Activated CD4-positive, alpha-beta memory T cell treated with anti-CD3 and anti-CD28 coated beads, Interleukin-2, amount 10 ng/mL, durations not matched to agents 7 days and 5 days (primary cell): ENCODE measurements at regions not wholly inside any gene's neighbourhood (a gene's known extent, or its start where the extent isn't known, plus 50 kb on each side); places are given as distances from the start of the nearest gene placed in this dataset.
"Not testable (repeated sequence)": the region's sequence is repeated elsewhere in the genome, so short reads cannot be mapped to it uniquely, and the experiment has no call there.

Experiments used
- CTCF ChIA-PET: fragments of 350-600 bp; sonication (Branson Sonifier 250); formaldehyde crosslinking; loops from one replicate; lab custom pipeline; 2021; ENCODE audit warnings: antibody characterized with exemption, inconsistent platforms; lab: Charles Lee
- POLR2A ChIA-PET: fragments of 350-600 bp; sonication (Branson Sonifier 250); formaldehyde crosslinking; loops from one replicate; lab custom pipeline; 2021; ENCODE audit warnings: antibody characterized with exemption; lab: Charles Lee
- DNase-seq: peaks from one replicate; pipeline ENCODE4 v3.0.0-alpha.2; 2020
- H3K27ac Mint-ChIP-seq: one replicate; pipeline ENCODE4 v1.8.0; 2021; ENCODE audit warnings: mild to moderate bottlenecking, mixed read lengths
- H3K27me3 Mint-ChIP-seq: one replicate; pipeline ENCODE4 v1.8.0; 2021; ENCODE audit warnings: mixed read lengths
- H3K36me3 Mint-ChIP-seq: one replicate; pipeline ENCODE4 v1.8.0; 2021; ENCODE audit warnings: low read depth, mixed read lengths
- H3K4me1 Mint-ChIP-seq: one replicate; pipeline ENCODE4 v1.8.0; 2021; ENCODE audit warnings: mixed read lengths
- H3K4me3 Mint-ChIP-seq: one replicate; pipeline ENCODE4 v1.8.0; 2021; ENCODE audit warnings: mild to moderate bottlenecking, mixed read lengths
- H3K9me3 Mint-ChIP-seq: one replicate; pipeline ENCODE4 v1.8.0; 2021; ENCODE audit warnings: mixed read lengths

DNA sequence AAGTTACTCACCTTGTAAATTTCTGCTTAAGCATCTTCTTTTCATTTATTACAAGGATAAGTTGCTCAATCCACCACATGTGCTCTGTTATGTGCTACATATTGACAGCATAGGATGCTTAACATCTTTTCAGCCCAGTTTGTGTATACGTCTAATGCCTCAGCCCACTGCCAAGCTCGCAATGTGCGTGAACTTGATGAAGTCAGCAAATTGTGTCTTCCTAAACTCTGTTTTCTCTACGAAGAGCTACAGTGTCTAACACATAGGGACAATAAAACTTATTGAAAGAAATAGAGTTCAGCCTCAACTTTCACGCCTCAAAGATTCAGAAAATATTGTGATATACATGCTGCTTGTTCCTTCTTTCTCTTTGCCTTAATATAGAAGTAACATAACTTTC is 500.0 kb downstream of the TFAP2B start:
- H3K4me3 Mint-ChIP-seq = no peak overlapping the region
- no peak for DNase-seq
- H3K27ac Mint-ChIP-seq = no peak overlapping the region
- H3K36me3 Mint-ChIP-seq = no peaks in the 10 kb centered on the region
- CTCF ChIA-PET = no interaction called here
- POLR2A ChIA-PET = no interaction called here
- H3K9me3 Mint-ChIP-seq = peaks cover 3% of the 10 kb centered on the region
- H3K27me3 Mint-ChIP-seq = no peaks in the 10 kb centered on the region
- H3K4me1 Mint-ChIP-seq = no peaks in the 10 kb centered on the region

DNA sequence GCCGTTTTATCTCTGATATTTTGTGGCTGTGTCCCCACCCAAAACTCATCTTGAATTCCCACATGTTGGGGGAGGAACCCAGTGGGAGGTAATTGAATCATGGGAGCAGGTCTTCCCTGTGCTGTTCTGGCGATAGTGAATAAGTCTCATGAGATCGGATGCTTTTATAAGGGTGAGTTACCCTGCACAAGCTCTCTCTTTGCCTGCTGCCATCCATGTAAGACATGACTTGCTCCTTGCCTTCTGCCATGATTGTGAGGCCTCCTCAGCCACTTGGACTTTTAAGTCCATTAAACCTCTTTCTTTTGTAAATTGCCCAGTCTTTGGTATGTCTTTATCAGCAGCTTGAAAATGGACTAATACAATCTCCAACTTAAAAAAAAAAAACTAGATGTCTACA is 502.8 kb downstream of the TFAP2B start:
- CTCF ChIA-PET, H3K9me3 Mint-ChIP-seq, H3K27ac Mint-ChIP-seq, H3K27me3 Mint-ChIP-seq, DNase-seq, H3K36me3 Mint-ChIP-seq, POLR2A ChIA-PET, H3K4me1 Mint-ChIP-seq, H3K4me3 Mint-ChIP-seq: not testable (repeated sequence)

DNA sequence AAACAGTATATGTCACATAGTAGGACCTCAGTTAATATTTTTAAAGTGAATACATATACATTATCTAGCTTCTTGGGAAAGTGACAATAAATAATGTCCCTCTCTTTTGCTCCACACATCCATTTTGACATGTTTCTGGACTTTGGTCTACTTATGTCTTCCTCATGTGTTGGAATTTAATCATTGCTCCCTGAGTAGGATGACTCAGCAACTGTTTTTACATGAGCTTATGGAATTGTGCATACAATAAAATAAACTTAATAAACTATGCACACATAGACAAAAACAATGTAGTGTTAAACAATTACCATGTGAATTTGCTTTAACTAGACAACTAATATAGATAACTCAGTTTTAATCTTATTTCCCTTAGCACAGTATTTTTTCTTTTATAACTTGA is 503.8 kb downstream of the TFAP2B start:
- no peaks in the 10 kb centered on the region for H3K36me3 Mint-ChIP-seq
- CTCF ChIA-PET = no interaction called here
- H3K4me3 Mint-ChIP-seq = no peak overlapping the region
- POLR2A ChIA-PET = no interaction called here
- H3K27me3 Mint-ChIP-seq = no peaks in the 10 kb centered on the region
- no peak overlapping the region for H3K27ac Mint-ChIP-seq
- H3K9me3 Mint-ChIP-seq = peaks cover 3% of the 10 kb centered on the region
- H3K4me1 Mint-ChIP-seq = no peaks in the 10 kb centered on the region
- no peak for DNase-seq

DNA sequence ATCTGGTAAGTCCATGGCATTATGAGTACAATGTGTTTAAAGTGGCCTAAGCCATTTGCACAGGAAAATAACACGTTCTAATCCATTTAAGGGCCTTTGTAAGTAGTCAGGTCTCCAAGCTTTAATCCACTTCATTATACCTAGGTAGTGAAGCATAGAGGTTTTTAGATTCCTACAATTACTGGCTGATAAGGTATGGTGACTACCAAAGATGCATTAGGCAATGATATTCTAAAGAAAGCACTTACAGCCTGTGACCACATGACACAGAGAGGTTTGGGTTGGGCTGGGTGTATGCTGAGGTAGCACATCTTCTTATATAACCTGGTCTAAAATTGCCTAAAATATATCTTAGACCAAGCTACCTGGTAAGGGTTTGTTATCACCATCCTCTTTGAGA is 504.4 kb downstream of the TFAP2B start:
- no peak for DNase-seq
- ChIA-PET CTCF (no interaction called here), POLR2A (no interaction called here)
- no peak overlapping the region for H3K4me3 Mint-ChIP-seq
- no peak overlapping the region for H3K27ac Mint-ChIP-seq
- peaks cover 3% of the 10 kb centered on the region for H3K9me3 Mint-ChIP-seq
- no peaks in the 10 kb centered on the region for H3K4me1 Mint-ChIP-seq
- no peaks in the 10 kb centered on the region for H3K27me3 Mint-ChIP-seq
- H3K36me3 Mint-ChIP-seq = no peaks in the 10 kb centered on the region

DNA sequence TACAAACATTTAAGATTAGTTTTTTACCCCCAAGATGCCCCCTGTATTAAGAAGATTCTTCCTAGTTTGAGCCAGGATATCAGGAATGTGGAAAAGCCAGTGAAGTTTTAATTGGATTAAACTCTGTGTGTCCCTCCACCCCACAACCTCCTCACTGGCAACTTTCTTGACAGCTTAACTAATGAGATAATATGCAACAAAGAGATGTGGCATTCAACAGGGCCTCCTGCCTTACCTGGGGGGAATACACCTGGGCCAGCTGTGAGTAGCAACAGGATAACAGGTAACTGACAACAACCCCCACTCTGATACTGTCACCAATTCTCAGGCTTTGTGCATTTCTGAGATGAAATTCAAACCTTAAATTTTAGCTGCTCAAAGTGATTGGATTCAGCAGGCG is 512.3 kb downstream of the TFAP2B start:
- no peak for DNase-seq
- Mint-ChIP-seq H3K4me1 (no peaks in the 10 kb centered on the region), H3K36me3 (no peaks in the 10 kb centered on the region), H3K4me3 (no peak overlapping the region), H3K9me3 (peaks cover 5% of the 10 kb centered on the region), H3K27ac (no peak overlapping the region), H3K27me3 (no peaks in the 10 kb centered on the region)
- POLR2A ChIA-PET = no interaction called here
- CTCF ChIA-PET = no interaction called here

DNA sequence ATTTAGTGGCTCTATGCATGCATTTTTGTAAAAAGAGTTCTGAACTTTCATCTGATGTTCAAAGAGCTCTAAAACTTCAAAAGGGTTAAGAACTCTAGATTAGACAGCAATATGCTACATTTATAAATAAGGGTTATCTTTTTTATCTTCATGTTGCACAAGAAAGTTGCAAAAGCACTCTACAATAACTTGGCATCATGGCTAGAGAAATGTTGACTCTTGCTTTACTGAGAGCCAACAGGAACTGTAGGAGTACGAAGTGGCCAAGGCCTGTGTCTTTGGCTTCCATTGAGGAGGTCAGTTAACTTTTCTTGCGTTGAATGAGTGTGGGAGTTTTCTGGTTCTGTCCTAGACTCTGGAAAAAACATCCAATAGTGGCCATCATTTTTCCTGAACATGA is 516.9 kb downstream of the TFAP2B start:
- ChIA-PET POLR2A (no interaction called here), CTCF (no interaction called here)
- Mint-ChIP-seq H3K9me3 (peaks cover 5% of the 10 kb centered on the region), H3K27ac (no peak overlapping the region), H3K4me1 (no peaks in the 10 kb centered on the region), H3K4me3 (no peak overlapping the region), H3K36me3 (no peaks in the 10 kb centered on the region), H3K27me3 (no peaks in the 10 kb centered on the region)
- DNase-seq = no peak

DNA sequence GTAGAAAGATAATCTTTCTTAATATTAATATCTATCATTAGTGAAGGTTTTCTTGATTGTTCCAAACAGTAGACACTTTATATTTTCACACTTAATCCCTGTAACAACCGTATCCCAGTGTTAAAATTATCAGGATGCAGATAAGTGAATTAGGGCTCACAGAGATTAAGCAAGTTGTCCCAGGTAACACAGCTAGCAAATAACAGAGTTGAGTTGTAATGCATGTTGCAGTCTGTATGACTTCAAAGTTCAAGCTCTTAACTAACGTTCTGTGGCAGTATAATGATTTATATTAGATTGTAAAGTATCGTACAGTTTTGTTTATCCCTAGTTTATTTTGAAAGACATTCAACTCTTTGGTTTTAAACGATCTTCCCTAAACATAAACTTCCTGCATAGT is 517.5 kb downstream of the TFAP2B start:
- no peaks in the 10 kb centered on the region for H3K36me3 Mint-ChIP-seq
- POLR2A ChIA-PET = no interaction called here
- H3K27me3 Mint-ChIP-seq = no peaks in the 10 kb centered on the region
- H3K27ac Mint-ChIP-seq = no peak overlapping the region
- DNase-seq = no peak
- no peaks in the 10 kb centered on the region for H3K4me1 Mint-ChIP-seq
- CTCF ChIA-PET = no interaction called here
- no peak overlapping the region for H3K4me3 Mint-ChIP-seq
- peaks cover 5% of the 10 kb centered on the region for H3K9me3 Mint-ChIP-seq

DNA sequence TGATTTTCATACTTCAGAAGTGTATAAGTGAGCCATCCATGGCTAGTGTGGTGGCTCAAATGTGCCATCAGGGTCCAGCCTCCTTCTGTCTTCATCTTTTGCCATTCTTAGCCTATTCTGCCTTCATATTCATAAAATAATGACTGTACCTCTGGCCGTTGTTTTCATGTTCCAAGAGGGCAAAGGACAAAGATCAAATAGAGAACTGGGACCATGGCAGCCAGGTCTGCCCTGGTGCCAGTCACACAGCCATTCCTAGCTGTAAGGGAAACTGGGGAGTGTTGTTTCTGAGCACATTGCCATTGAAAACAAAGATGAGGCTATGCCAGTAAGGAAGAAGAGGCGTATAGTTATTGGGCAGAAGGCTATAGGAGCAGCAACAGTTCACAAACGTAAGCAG is 518.6 kb downstream of the TFAP2B start:
- DNase-seq = no peak
- no peak overlapping the region for H3K4me3 Mint-ChIP-seq
- peaks cover 2% of the 10 kb centered on the region for H3K9me3 Mint-ChIP-seq
- H3K27ac Mint-ChIP-seq = no peak overlapping the region
- no peaks in the 10 kb centered on the region for H3K4me1 Mint-ChIP-seq
- no peaks in the 10 kb centered on the region for H3K27me3 Mint-ChIP-seq
- H3K36me3 Mint-ChIP-seq = no peaks in the 10 kb centered on the region
- POLR2A ChIA-PET = no interaction called here
- CTCF ChIA-PET = no interaction called here

DNA sequence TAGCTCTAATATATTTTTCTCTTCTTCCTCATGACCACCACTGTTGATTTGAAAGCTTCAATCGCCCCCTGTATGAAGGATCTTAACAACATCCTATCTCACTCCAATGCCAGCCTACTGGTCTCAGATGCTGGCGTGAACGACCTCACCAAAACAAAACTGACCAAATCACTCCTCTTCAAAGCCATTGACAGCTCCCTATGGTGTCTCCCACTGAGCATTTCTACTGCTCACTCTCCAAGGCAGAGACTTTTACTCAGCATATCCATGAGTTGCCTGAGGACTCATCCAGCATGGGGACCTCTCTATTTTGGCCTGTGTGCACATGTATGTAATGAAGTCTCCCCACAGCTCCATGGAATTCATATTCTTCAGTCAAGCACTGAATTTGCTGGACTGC is 520.4 kb downstream of the TFAP2B start:
- no peaks in the 10 kb centered on the region for H3K4me1 Mint-ChIP-seq
- CTCF ChIA-PET = no interaction called here
- no peaks in the 10 kb centered on the region for H3K36me3 Mint-ChIP-seq
- no peak overlapping the region for H3K4me3 Mint-ChIP-seq
- DNase-seq = no peak
- peaks cover 2% of the 10 kb centered on the region for H3K9me3 Mint-ChIP-seq
- no peaks in the 10 kb centered on the region for H3K27me3 Mint-ChIP-seq
- POLR2A ChIA-PET = no interaction called here
- no peak overlapping the region for H3K27ac Mint-ChIP-seq

DNA sequence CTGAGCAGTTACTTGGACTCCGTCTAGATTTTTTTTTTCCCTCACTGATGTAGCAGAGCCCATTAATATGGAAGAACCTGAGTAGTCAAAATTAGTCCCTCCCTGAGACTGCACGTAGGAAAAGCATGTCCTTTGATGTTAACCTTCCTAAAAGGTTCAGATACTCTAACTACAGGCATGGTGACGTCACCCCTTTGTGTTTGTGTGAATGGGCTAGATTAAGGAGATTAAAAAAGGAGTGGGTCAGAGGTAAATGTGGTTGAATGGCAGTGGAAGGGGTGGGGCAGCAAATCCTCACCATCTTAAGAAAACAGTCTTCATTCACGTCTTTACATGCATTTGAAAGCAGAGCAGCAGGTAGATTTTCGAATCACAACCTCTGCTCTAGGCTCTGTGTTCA is 521.1 kb downstream of the TFAP2B start:
- Mint-ChIP-seq H3K27me3 (no peaks in the 10 kb centered on the region), H3K4me1 (no peaks in the 10 kb centered on the region), H3K9me3 (peaks cover under 1% of the 10 kb centered on the region), H3K36me3 (no peaks in the 10 kb centered on the region), H3K4me3 (no peak overlapping the region), H3K27ac (no peak overlapping the region)
- DNase-seq = no peak
- ChIA-PET POLR2A (no interaction called here), CTCF (no interaction called here)

DNA sequence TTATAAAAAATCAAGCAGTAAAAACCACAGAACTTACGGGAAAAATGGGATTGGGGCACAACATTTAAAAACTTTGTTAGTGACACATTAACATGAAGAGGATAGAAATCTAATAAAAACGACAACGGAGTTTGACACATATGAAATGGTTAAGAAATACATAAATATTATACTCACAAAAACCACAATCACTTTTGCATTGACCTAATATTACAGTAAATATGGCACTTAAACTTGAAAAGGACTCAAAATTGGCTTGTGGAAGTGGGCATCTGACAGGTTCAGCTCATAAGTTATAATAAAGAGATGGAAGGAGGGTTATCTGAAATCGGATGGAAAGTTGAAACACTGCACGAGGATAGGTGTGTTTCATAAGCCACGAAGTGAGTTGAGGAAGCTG is 523.7 kb downstream of the TFAP2B start:
- Mint-ChIP-seq H3K27ac (no peak overlapping the region), H3K9me3 (peaks cover 2% of the 10 kb centered on the region), H3K4me1 (no peaks in the 10 kb centered on the region), H3K36me3 (no peaks in the 10 kb centered on the region), H3K4me3 (no peak overlapping the region), H3K27me3 (no peaks in the 10 kb centered on the region)
- CTCF ChIA-PET = no interaction called here
- DNase-seq = no peak
- POLR2A ChIA-PET = interaction anchor here (0.6 kb wide), 1 partner anchor 860 kb away, joined by 3 read pairs; no protein-coding TSS in a partner anchor

DNA sequence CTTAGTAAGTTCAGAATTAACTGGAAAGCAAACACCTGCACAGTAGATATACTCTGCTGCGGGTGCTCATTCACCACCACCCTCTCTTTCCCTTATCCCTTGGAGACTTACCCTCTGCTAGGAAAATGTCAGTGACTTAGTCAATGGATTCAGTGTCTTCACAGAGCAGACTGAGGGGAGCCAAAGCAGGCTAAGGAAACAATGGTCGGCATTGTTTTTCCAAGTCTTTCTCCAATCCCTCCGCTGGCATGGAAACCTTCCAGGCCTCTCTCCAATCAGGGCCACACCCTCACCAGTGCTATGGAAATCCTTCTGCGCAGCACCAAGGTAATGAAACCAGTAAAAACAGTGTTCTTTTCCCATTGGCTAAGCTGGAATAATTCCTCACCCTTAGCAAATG is 531.2 kb downstream of the TFAP2B start:
- ChIA-PET POLR2A (no interaction called here), CTCF (no interaction called here)
- H3K4me1 Mint-ChIP-seq = no peaks in the 10 kb centered on the region
- H3K27me3 Mint-ChIP-seq = no peaks in the 10 kb centered on the region
- H3K4me3 Mint-ChIP-seq = no peak overlapping the region
- no peak overlapping the region for H3K27ac Mint-ChIP-seq
- H3K36me3 Mint-ChIP-seq = no peaks in the 10 kb centered on the region
- H3K9me3 Mint-ChIP-seq = peaks cover 4% of the 10 kb centered on the region
- no peak for DNase-seq

DNA sequence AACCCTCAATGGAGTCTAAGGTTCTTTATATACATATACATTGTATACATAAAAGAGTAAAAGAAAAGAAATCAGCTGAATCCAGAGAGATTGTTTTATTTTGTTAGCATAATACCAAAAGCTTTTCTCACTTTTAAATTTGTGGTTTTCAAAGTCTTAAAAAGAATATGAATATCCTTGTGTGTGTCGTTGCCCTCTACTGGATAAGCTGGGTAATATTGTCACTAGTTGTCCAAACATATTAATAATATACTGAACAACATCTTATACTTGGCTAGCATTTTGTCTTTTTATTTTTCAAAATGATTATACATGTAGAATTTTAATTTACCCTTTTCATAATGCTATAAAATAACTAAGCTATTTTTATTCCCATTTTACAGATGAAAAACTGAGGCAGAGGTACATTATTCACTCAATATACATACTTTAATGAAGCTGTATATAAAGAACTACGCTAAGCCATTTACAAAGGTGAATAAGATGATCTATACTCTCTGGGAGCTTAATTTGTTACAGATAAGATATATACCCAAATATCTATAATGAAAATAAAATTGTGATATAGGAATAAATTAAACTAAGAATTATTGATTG is 531.7 kb downstream of the TFAP2B start:
- Mint-ChIP-seq H3K36me3 (no peaks in the 10 kb centered on the region), H3K9me3 (peaks cover 4% of the 10 kb centered on the region), H3K27ac (no peak overlapping the region), H3K4me1 (no peaks in the 10 kb centered on the region), H3K27me3 (no peaks in the 10 kb centered on the region), H3K4me3 (no peak overlapping the region)
- CTCF ChIA-PET = interaction anchor here (0.7 kb wide), 1 partner anchor 501 kb away, joined by 3 read pairs; no protein-coding TSS in a partner anchor
- POLR2A ChIA-PET = no interaction called here
- DNase-seq = no peak

DNA sequence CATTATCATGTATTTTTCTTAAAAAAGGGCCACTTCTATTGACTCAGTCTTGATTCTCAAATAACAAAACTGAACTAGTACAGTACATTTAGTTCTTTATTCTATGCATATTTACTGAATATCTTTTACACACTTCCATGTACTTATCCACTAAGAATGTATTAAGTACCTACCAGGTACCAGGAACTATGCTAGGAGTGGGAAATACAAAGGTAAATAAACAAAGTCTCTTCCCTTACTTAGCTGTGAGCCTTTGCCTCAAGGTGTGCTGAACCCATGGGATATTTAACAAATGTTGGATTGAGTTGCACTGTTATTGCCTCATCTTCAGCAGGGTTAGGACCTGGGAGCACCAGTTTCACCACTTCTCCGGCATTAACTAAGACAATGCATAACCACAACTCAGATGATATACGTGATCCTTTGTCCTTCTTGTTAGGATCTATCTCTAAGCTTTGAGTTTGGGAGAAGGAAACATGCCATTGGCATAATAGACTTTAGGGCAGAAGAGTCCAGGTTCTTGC is 533.9 kb downstream of the TFAP2B start:
- CTCF ChIA-PET = no interaction called here
- Mint-ChIP-seq H3K27me3 (no peaks in the 10 kb centered on the region), H3K4me3 (no peak overlapping the region), H3K36me3 (no peaks in the 10 kb centered on the region), H3K4me1 (no peaks in the 10 kb centered on the region), H3K27ac (no peak overlapping the region), H3K9me3 (peaks cover 2% of the 10 kb centered on the region)
- POLR2A ChIA-PET = no interaction called here
- no peak for DNase-seq
